GM19395 (cell line): ENCODE measurements at regions not wholly inside any gene's neighbourhood (a gene's known extent, or its start where the extent isn't known, plus 50 kb on each side); places are given as distances from the start of the nearest gene placed in this dataset.

Experiments used
- ATAC-seq: cut with Tn5 transposase; IDR thresholded peaks from one replicate; pipeline ENCODE4 v1.9.1; 2021; ENCODE audit warnings: mild to moderate bottlenecking, moderate library complexity; ENCODE audit not compliant: unreplicated experiment

- no peak for ATAC-seq
These were observed 495.3 kb upstream of the RASGRP1 start for GRCh38 chr15:39059917-39060316.

DNA sequence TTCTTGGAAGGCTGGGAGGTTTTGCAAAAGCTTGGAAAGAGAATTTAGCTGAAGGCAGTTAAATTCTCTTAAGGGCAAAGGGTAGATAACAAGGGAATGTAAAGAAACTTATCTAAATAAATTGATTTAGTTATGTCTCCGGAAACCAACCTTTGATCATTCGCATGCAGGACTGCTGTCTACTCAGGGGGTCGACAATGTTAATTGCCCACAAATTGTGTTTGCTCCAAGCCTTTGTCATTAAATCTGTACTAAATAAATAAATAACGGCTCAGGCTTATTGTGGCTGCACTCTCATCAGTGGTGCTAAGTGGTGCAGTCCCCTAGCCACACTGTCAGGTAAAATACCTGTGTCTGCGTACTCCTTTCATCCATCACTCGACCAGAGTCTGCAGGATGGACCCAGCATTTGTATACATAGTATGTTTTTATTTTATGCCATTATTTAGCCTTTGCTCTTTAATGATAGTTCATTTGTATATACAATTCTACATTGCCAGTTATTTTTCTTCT is 497.4 kb upstream of the RASGRP1 start:
- no peak for ATAC-seq

DNA sequence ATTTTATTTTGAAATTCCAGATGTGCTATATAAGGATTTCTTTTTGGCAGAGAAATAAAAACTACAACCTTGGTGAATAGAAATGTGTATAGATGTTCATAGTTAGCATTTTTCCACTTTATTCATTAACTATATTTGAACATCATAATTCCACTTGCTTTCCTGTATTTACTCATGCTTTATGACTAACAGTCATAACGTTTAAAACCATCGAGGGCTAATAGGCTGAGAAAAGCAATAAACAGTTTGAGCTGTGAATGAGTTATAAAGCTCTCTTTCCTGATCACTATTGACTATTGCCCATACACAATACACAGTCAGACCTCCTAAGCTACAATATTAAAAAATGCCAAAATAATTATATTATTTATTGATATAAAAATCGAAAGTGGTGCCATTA is 502.1 kb upstream of the RASGRP1 start:
- no peak for ATAC-seq

- ATAC-seq = no peak
These were observed 506.4 kb upstream of the THBS1 start for GRCh38 chr15:39074341-39074985.

DNA sequence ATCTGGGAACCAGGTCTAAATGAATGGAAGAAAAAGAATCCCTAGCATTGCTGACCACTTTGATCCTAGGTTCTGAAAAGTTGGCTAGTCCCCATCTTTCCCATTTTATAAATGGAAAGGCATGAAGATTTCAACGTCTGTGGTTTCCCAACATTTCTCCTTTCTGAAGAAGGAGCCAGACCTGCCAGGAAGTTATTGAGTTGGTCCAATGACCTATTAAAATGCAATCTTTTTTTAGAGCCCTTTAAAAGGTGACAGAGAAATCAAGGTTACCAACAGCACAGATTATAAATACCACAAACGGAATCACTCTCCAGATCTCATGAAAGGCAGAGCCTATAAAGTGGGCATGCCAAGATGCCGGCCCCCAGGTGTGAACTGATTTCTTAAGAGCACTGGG is 505.6 kb upstream of the THBS1 start:
- no peak for ATAC-seq

GRCh38 chr15:39075756-39076341 is 505.0 kb upstream of the THBS1 start:
- no peak for ATAC-seq

GRCh38 chr15:39078026-39078425 is 502.9 kb upstream of the THBS1 start:
- no peak for ATAC-seq

DNA sequence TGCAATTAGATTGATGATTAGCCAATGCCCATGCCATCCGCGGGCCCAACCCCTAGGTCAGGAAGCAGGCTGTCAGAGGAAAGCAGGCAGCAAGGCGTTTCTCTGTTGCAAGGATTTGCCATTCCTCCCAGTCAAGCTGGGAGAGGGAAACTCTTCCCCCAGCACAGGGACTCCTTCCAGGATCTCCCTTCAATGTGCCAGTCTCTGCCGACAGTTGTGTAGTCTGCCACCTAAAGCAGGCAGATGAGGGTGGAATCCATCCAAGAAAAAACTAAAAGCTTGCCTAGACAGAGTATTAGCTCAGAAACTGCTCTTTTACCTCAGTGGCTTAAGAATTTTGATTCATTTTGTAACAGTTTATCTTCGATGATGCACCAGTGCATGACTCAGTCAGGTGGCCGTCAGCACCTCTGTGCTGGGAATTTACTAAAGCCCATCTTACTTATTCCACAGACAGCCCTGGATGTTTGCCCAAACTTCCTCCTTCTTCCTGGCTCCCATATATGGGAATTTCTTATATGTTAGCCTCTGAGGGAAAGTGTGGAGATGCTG is 501.5 kb upstream of the THBS1 start:
- ATAC-seq = no peak

DNA sequence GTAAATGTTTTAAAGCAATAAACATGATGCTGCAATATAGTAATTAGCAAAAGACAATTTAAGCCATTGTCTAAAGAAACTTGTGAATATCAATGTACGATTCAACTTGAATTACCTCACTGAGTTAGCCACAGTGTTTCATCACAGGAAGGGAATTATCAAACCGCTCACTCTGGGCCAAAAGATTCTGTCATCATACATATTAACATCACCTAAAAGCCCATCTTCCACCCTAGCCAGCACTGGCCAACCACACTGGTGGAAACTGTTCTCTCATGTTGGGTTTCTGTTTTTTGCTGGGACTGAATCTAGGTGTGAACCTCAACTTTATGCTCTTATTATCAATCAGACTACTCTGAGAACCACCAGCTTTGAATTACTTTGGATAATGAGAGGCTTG is 497.7 kb upstream of the THBS1 start:
- ATAC-seq = no peak

DNA sequence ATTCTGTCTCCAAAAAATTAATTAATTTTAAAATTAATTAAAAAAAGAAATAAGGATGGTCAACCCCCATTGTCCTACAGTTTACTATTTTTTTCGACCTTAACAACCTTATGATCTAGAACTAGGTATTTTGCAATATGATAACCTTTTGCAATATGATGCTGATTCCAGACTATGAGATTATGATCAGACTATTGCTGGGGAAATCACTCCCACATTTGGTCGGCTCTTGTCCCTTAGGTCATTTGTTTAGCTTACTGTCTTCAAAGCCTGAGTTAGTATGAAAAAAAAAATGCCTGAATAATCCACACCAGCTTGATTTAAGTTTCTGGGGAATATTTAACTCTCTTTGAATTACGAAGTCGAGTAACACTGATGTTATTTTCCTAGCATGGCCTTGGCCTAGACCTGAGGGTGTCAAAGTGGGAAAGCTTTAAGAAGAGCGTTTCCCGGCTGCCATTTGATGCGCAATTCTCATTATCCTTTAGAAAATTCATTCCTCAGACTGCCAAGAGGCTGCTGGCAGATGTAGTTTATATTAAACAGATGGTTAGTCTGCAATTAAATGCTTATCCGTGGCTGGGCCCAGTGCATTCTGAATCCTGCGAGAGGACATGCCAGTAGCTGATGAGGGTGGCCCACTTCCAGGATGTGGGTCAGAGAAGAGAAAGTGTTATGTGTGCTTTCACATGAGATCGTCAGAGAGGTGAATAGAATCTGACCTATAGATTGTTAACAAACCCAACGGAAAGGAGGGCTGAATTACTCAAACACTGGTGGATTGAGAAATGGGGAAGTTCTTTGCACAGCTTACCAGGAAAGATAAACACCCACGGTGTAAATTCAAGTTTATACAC is 496.0 kb upstream of the THBS1 start:
- ATAC-seq = no peak

DNA sequence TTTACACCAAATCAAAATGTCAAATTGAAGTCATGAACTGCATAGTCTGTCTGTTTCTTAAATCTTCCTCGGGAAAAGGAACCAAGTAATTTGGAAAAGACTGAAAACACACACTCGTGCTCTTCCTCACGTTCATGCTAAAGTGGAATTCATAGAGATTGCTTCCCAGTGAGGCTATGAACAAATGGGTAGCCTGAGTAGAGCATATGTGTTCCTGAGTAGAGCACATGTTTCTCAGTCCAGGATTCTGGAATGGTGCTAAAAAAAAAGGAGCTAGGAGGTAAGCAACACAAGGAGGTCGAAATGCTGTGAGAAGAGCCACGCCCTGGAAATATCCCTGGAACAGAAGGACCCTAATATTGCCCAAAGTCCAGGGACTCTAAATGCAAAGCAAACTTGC is 494.2 kb upstream of the THBS1 start:
- no peak for ATAC-seq

- no peak for ATAC-seq
These were observed 492.7 kb upstream of the THBS1 start for GRCh38 chr15:39088156-39088555.

GRCh38 chr15:39092354-39092753 is 488.5 kb upstream of the THBS1 start:
- ATAC-seq = no peak

DNA sequence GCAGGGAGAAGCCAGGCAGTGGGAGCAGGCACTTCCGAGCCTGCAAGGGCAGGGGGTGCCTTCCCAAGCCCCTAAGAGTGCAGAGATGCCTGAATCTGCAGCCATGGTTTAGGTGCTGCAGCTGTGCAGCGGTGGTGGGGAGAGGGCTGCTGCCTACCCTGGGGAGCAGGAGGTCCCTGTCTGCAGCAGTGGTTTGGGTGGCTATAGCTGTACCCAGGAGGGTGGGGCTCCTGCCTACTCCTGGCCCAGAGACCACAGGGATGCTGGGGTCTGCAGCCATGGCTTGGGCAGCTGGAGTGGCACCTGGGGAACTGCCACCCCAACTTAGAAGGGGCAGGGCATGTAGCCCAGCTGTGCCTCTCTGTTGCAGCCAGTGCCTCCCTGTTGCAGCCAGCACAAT is 488.1 kb upstream of the THBS1 start:
- no peak for ATAC-seq

DNA sequence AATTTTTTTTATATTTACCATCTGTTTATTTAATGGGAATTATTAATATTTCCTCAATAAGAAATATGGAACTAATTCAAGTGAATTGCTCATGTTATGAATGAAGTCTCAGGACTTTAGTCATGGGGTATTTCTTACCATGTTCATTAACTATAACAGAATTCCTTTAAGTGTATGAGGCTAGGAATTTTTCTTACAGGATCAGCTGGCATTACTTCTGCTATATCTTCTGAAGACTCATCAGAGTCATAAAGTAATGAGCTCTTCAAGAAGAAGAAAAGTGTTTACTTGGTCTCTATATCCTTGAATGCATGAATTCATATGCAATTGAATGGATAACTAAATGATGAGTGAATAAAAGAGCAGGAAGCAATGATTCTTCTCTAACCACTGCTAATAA is 486.8 kb upstream of the THBS1 start:
- no peak for ATAC-seq

- no peak for ATAC-seq
These were observed 485.5 kb upstream of the THBS1 start for GRCh38 chr15:39095218-39095879.

- ATAC-seq = no peak
These were observed 484.2 kb upstream of the THBS1 start for GRCh38 chr15:39096608-39097205.

- ATAC-seq = no peak
These were observed 481.4 kb upstream of the THBS1 start for GRCh38 chr15:39099524-39099923.

- no peak for ATAC-seq
These were observed 480.7 kb upstream of the THBS1 start for GRCh38 chr15:39100106-39100660.

DNA sequence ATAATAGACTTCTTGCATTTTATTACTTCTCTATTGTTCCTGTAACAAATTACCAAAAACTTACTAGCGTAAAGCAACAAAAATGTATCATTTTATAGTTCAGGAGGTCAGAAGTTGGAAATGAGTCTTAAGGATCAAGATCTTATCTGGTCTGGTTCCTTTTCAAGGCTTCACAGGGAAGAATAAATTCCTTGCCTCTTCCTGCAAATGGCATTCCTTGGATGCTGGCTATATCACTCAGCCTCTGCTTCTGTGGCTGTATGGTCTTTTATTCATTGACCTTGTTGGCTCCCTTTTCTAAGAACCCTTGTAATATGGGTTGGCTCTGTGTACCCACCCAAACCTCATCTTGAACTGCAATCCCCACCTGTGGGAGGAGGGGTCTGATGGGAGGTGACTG is 478.4 kb upstream of the THBS1 start:
- no peak for ATAC-seq
